Smooth muscle cell (in vitro differentiated cells): ENCODE measurements at regions not wholly inside any gene's neighbourhood (a gene's known extent, or its start where the extent isn't known, plus 50 kb on each side); places are given as distances from the start of the nearest gene placed in this dataset.

Source experiments
- DNase-seq: peaks from one replicate; lab custom pipeline; 2025; ENCODE audit not compliant: unreplicated experiment; lab: John Stamatoyannopoulos, UW
- H2AFZ ChIP-seq: fragments of 200-600 bp; sonication (generic); 2 replicates; pipeline ENCODE4 v1.6.0; 2016; ENCODE audit warnings: antibody characterized with exemption, low read depth, mild to moderate bottlenecking
- H3F3A ChIP-seq: fragments of 200-600 bp; sonication (generic); 2 replicates; pipeline ENCODE4 v1.6.0; 2017; ENCODE audit warnings: antibody characterized with exemption, low read depth
- H3K27ac ChIP-seq: fragments of 200-600 bp; sonication (generic); 2 replicates; pipeline ENCODE4 v1.5.1; 2016; ENCODE audit warnings: low read depth, mild to moderate bottlenecking
- H3K27me3 ChIP-seq: fragments of 200-600 bp; sonication (generic); 2 replicates; pipeline ENCODE4 v1.6.1; 2016; ENCODE audit warnings: low read depth, mild to moderate bottlenecking
- H3K36me3 ChIP-seq: fragments of 200-600 bp; sonication (generic); 2 replicates; pipeline ENCODE4 v1.5.1; 2016; ENCODE audit warnings: low read depth
- H3K4me1 ChIP-seq: fragments of 200-600 bp; sonication (generic); 2 replicates; pipeline ENCODE4 v1.5.1; 2016; ENCODE audit warnings: low read depth
- H3K4me2 ChIP-seq: fragments of 200-600 bp; sonication (generic); 2 replicates; pipeline ENCODE4 v1.6.0; 2016; ENCODE audit warnings: mild to moderate bottlenecking
- H3K4me3 ChIP-seq: fragments of 200-600 bp; sonication (generic); 2 replicates; pipeline ENCODE4 v1.5.1; 2016; ENCODE audit warnings: mild to moderate bottlenecking
- H3K79me2 ChIP-seq: fragments of 200-600 bp; sonication (generic); 2 replicates; pipeline ENCODE4 v1.6.0; 2016; ENCODE audit warnings: low read depth, mild to moderate bottlenecking
- H3K9ac ChIP-seq: fragments of 200-600 bp; sonication (generic); 2 replicates; pipeline ENCODE4 v1.6.0; 2016; ENCODE audit warnings: low read depth
- H3K9me3 ChIP-seq: fragments of 200-600 bp; sonication (generic); replicated peaks from 2 replicates; pipeline ENCODE4 v1.5.1; 2016; ENCODE audit warnings: low read depth
- H4K20me1 ChIP-seq: fragments of 200-600 bp; sonication (generic); 2 replicates; pipeline ENCODE4 v1.6.0; 2016; ENCODE audit warnings: low read depth
- WGBS: methylation state at CpG from one replicate; pipeline ENCODE4 v1.1.7; 2016; ENCODE audit warnings: low lambda C conversion rate; 5-methylcytosine and 5-hydroxymethylcytosine counted together
- TF ChIP-seq, protein P1 (sequence below): fragments of 200-600 bp; sonication (generic); IDR thresholded peaks from 2 replicates; pipeline ENCODE4 v1.5.1; 2017; ENCODE audit warnings: borderline replicate concordance, mild to moderate bottlenecking, antibody characterized with exemption; ENCODE audit not compliant: insufficient read depth, poor library complexity, severe bottlenecking

DNA sequence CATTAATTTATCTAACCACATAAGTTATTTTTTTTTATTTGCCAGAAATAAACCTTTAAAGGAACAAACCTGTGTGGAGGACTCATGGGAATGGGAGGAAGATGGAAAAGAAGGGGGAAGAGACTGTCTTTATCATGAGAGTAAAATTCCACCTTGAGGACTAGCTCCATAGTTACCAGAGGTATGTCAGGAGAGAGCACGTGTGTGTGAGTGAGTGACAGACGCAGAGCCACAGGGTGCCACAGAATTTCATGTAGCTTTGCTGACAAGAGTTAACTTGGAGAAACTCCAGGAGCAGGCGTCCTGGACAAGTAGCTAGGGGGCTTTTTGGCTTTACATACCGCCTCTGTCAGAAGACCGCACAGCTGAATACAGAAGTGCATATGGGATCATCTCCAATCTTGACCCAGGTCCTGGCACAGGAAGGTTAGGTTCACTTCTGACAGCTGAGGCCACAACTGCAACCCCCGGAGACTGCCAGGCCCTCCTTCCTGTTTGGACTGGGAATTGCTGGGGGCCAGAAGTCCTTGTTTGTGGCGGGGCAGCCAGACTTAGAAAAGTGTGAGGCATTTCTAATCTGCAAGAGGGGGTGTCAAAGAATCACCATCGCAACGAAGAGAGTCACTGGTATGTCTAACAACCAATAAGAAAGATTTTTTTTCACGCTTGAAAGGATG is 197.8 kb upstream of the TPM1 start:
- TF ChIP-seq, protein P1, sequence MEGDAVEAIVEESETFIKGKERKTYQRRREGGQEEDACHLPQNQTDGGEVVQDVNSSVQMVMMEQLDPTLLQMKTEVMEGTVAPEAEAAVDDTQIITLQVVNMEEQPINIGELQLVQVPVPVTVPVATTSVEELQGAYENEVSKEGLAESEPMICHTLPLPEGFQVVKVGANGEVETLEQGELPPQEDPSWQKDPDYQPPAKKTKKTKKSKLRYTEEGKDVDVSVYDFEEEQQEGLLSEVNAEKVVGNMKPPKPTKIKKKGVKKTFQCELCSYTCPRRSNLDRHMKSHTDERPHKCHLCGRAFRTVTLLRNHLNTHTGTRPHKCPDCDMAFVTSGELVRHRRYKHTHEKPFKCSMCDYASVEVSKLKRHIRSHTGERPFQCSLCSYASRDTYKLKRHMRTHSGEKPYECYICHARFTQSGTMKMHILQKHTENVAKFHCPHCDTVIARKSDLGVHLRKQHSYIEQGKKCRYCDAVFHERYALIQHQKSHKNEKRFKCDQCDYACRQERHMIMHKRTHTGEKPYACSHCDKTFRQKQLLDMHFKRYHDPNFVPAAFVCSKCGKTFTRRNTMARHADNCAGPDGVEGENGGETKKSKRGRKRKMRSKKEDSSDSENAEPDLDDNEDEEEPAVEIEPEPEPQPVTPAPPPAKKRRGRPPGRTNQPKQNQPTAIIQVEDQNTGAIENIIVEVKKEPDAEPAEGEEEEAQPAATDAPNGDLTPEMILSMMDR, result no peak
- Histone ChIP-seq H4K20me1 (no peaks in the 10 kb centered on the region), H3K9ac (peak overlapping the region; percentile 19), H3K9me3 (no peaks in the 10 kb centered on the region), H3K27me3 (no peaks in the 10 kb centered on the region), H3K27ac (peak overlapping the region; percentile 63), H3F3A (peaks cover 10% of the 10 kb centered on the region), H3K79me2 (no peaks in the 10 kb centered on the region), H2AFZ (no peak overlapping the region), H3K36me3 (no peaks in the 10 kb centered on the region), H3K4me2 (peak overlapping the region; percentile 32), H3K4me1 (peaks cover 30% of the 10 kb centered on the region), H3K4me3 (no peak overlapping the region)
- DNase-seq, result no peak
- 34% methylated on average over 10 of the region's 10 CpGs for WGBS

- no peaks in the 10 kb centered on the region for H3K9me3 ChIP-seq
- no peak overlapping the region for H3K4me3 ChIP-seq
- peaks cover 7% of the 10 kb centered on the region for H3F3A ChIP-seq
- H3K36me3 ChIP-seq, result no peaks in the 10 kb centered on the region
- DNase-seq, result no peak
- peak overlapping the region; percentile 63 for H3K27ac ChIP-seq
- H3K4me1 ChIP-seq, result peaks cover 31% of the 10 kb centered on the region
- H3K79me2 ChIP-seq, result no peaks in the 10 kb centered on the region
- peak overlapping the region; percentile 34 for H3K4me2 ChIP-seq
- no peaks in the 10 kb centered on the region for H3K27me3 ChIP-seq
- WGBS, result 39% methylated on average over 12 of the region's 12 CpGs
- TF ChIP-seq, protein P1, result no peak
- no peaks in the 10 kb centered on the region for H4K20me1 ChIP-seq
- no peak overlapping the region for H3K9ac ChIP-seq
- H2AFZ ChIP-seq, result no peak overlapping the region
Observed at GRCh38 chr15:62845241-62846126, 197.1 kb upstream of the TPM1 start.

DNA sequence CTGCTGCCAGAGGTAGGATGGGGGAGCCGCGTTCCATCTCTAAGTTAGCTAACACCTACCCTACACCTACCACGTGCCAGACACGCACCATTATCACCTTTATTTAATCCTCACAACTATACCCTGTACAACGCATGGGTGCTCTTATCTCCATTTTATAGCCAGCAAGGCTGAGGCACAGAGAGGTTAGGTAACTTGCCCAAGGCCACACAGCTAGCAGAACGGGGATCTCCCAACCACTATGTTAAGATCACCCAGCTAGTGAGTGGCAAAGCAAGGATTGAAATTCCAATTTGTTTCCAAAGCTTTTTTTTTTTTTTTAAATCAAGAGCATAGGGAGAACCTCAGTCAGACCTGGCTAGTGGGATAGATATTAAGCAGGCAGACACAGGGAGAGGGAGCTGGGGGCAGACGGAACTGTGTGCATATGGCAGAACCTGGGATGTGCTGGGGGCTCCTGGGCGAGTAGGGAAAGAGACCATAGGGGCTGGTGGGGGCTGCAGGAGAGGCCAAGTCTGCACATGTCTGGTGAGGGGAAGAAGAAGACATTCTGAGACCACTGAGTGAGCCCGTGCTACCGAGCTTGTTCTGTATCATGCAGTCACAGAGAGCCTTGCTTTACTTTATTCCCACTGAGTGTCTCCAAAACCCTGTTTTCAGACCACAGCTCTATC is 196.3 kb upstream of the TPM1 start:
- Histone ChIP-seq H3F3A (peaks cover 4% of the 10 kb centered on the region), H3K9me3 (no peaks in the 10 kb centered on the region), H3K4me1 (peaks cover 37% of the 10 kb centered on the region), H3K27ac (peak overlapping the region; percentile 9), H4K20me1 (no peaks in the 10 kb centered on the region), H3K27me3 (no peaks in the 10 kb centered on the region), H3K79me2 (no peaks in the 10 kb centered on the region), H3K36me3 (no peaks in the 10 kb centered on the region), H3K4me3 (no peak overlapping the region), H2AFZ (no peak overlapping the region), H3K4me2 (peak overlapping the region; percentile 16), H3K9ac (no peak overlapping the region)
- 77% methylated on average over 8 of the region's 10 CpGs for WGBS
- no peak for DNase-seq
- TF ChIP-seq, protein P1, result no peak
